ENCODE measurements at regions not wholly inside any gene's neighbourhood (a gene's known extent, or its start where the extent isn't known, plus 50 kb on each side); places are given as distances from the start of the nearest gene placed in this dataset.

GRCh38 chr10:130764651-130765050, 546.9 kb downstream of the TCERG1L start:
- TF ChIP-seq REST (IDR thresholded peaks at IDR 0.05; ENCODE audit: insufficient replicate concordance, low read depth), result no peak
- no peak for TF ChIP-seq CTCF (IDR thresholded peaks at IDR 0.05; ENCODE audit: insufficient read depth, low read length)
